Mucosa of descending colon (tissue), 3 donors: ENCODE measurements at regions not wholly inside any gene's neighbourhood (a gene's known extent, or its start where the extent isn't known, plus 50 kb on each side); places are given as distances from the start of the nearest gene placed in this dataset.

Source experiments
- ATAC-seq: fragments of 200-7000 bp; cut with Tn5 transposase; one replicate; pipeline ENCODE4 v1.9.1; 2020; ENCODE audit warnings: mild to moderate bottlenecking, moderate library complexity
- DNase-seq, 3 donors: peaks; one replicate each; pipeline ENCODE4 v3.0.0-alpha.2; 2020
- H3K36me3 ChIP-seq: fragments of 200-600 bp; one replicate; pipeline ENCODE4 v1.8.0; 2021; ENCODE audit warnings: low read depth, mild to moderate bottlenecking
- H3K4me1 ChIP-seq: fragments of 200-600 bp; one replicate; pipeline ENCODE4 v1.8.0; 2021; ENCODE audit warnings: low read depth, mild to moderate bottlenecking
- H3K4me3 ChIP-seq: fragments of 200-600 bp; one replicate; pipeline ENCODE4 v1.8.0; 2021; ENCODE audit warnings: mild to moderate bottlenecking
- H3K9me3 ChIP-seq: fragments of 200-600 bp; one replicate; pipeline ENCODE4 v1.8.0; 2021; ENCODE audit warnings: mild to moderate bottlenecking
- intact Hi-C, 2 donors: fragments of 100-400 bp; cut with DNase I in 1 of 2; cut with micrococcal nuclease in 1 of 2; formaldehyde crosslinking; loops; one replicate each; pipeline versions ENCODE4 v1.11.0 to v1.11.1; 2022; cut with DNase I, micrococcal nuclease
- TF ChIP-seq, protein P1 (sequence below): fragments of 200-600 bp; IDR thresholded peaks from one replicate; pipeline ENCODE4 v1.8.0; 2022; ENCODE audit warnings: antibody characterized with exemption, mild to moderate bottlenecking
- donor health status: DM: no; HTN: no; CAD: no; lungs with moderate emphysema.
- donor health status: DM: no; HTN: no; CAD: no.
- donor health status: DM: no; HTN: yes; CAD: no.

DNA sequence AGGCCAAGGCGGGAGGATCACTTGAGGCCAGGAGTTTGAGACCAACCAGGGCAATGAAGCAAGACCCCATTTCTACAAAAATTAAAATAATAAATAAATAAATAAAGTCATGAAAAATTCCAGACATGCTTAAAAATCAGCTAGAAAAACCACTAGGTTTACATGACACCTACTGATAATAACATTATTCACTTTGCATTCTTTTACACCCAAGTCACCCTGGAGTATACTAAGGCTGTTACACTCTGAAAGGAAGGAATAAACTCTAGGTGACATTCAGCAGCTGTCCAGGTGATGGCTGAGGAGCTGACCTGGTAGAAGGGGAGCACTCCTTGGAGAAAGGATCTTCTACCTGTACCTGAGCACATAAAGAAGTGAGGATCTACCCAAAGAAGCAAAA is 179.2 kb downstream of the ZNF281 start:
- ATAC-seq (no peak), DNase-seq (no peak)
- Histone ChIP-seq H3K9me3 (no peaks in the 10 kb centered on the region), H3K4me1 (no peaks in the 10 kb centered on the region), H3K36me3 (no peaks in the 10 kb centered on the region), H3K4me3 (no peak overlapping the region)
- TF ChIP-seq, protein P1, sequence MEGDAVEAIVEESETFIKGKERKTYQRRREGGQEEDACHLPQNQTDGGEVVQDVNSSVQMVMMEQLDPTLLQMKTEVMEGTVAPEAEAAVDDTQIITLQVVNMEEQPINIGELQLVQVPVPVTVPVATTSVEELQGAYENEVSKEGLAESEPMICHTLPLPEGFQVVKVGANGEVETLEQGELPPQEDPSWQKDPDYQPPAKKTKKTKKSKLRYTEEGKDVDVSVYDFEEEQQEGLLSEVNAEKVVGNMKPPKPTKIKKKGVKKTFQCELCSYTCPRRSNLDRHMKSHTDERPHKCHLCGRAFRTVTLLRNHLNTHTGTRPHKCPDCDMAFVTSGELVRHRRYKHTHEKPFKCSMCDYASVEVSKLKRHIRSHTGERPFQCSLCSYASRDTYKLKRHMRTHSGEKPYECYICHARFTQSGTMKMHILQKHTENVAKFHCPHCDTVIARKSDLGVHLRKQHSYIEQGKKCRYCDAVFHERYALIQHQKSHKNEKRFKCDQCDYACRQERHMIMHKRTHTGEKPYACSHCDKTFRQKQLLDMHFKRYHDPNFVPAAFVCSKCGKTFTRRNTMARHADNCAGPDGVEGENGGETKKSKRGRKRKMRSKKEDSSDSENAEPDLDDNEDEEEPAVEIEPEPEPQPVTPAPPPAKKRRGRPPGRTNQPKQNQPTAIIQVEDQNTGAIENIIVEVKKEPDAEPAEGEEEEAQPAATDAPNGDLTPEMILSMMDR = no peak
- intact Hi-C loops = no loop called here

DNA sequence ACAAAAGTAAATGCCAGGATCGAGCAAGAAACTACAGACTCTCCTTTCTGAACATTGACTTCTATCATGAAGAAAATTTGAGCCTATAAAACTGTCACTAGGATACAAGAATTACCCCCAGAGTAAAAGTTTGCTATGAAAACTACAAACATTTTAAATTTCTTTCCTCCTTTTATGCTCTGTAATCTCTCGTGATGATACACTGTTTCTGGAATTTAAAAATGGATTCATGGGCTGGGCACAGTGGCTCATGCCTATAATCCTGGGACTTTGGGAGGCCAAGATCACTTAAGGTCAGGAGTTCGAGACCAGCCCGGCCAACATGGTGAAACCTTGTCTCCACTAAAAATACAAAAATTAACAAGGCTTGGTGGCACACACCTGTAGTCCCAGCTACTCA is 181.3 kb downstream of the ZNF281 start:
- Histone ChIP-seq H3K36me3 (no peaks in the 10 kb centered on the region), H3K4me3 (no peak overlapping the region), H3K4me1 (no peaks in the 10 kb centered on the region), H3K9me3 (no peaks in the 10 kb centered on the region)
- intact Hi-C loops = no loop called here
- no peak for DNase-seq
- TF ChIP-seq, protein P1 = no peak
- no peak for ATAC-seq

DNA sequence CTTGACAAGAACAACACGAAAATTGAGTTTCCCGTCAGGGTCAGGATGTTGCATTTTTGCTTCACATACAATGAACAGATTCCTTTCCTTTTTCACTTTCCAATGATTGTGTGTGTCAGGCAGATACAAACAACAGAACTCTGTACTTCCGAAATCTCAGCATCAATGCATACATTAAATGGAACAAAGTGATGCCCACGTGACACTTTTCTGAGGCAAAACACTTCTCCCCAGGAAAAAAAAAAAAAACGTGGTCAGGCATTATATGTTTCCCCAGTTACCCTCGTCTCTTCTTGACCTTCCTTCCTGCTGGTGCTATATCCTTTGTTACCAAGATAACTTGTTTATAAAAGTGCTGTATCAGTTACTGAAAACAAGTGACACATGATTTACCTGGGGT is 181.8 kb downstream of the ZNF281 start:
- ATAC-seq (no peak), DNase-seq (no peak)
- TF ChIP-seq, protein P1 = no peak
- Histone ChIP-seq H3K9me3 (no peaks in the 10 kb centered on the region), H3K4me1 (no peaks in the 10 kb centered on the region), H3K4me3 (no peak overlapping the region), H3K36me3 (no peaks in the 10 kb centered on the region)
- intact Hi-C loops = no loop called here
